ENCODE measurements at regions not wholly inside any gene's neighbourhood (a gene's known extent, or its start where the extent isn't known, plus 50 kb on each side); places are given as distances from the start of the nearest gene placed in this dataset.

DNA sequence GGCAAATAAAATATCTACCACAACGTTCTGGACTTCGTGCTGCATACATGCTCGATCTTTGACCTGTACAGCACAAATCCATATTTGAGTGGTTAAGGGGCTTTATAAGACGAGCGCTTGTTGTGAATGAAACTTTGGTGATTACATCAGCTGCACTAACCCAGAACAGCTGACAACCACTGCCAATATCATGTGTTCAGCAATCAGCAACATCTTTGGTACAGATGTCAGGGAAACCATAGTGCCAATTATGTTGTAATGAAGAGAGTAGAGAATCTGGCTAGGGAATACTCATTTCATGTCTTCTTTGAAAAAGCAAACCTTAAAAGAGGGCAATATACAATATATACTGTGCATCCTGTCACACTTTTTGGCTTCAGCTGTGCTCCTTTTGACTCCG lies 188.6 kb upstream of the NT5E start:
- TF ChIP-seq, protein P1, sequence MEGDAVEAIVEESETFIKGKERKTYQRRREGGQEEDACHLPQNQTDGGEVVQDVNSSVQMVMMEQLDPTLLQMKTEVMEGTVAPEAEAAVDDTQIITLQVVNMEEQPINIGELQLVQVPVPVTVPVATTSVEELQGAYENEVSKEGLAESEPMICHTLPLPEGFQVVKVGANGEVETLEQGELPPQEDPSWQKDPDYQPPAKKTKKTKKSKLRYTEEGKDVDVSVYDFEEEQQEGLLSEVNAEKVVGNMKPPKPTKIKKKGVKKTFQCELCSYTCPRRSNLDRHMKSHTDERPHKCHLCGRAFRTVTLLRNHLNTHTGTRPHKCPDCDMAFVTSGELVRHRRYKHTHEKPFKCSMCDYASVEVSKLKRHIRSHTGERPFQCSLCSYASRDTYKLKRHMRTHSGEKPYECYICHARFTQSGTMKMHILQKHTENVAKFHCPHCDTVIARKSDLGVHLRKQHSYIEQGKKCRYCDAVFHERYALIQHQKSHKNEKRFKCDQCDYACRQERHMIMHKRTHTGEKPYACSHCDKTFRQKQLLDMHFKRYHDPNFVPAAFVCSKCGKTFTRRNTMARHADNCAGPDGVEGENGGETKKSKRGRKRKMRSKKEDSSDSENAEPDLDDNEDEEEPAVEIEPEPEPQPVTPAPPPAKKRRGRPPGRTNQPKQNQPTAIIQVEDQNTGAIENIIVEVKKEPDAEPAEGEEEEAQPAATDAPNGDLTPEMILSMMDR (conservative IDR thresholded peaks at IDR 0.05; ENCODE audit: low read depth): no peak
- no peak overlapping the region for H3K27ac ChIP-seq
- ChIA-PET CTCF (no interaction called here), POLR2A (ENCODE audit: low non-redundant PET) (no interaction called here)
- no peak for DNase-seq (ENCODE audit: low spot score)

DNA sequence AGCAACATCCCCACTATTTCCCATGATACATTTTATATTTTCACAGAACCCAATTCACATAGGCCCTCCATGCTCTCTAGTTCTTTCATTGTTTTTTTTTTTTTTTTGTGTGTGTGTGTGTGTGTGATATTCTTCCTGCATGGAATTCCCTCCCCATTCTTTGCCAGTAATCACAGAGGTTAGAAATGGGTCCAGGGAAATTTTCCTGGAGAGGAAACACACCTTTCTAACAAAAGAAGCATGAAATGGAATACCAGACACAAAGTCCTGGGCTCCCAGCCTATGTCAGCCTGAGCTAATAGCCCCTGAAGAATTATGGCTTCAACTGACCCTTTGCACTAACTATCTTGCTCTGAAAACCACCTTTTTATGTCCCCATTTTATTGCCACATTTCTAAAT lies 194.2 kb upstream of the NT5E start:
- DNase-seq (ENCODE audit: low spot score): no peak
- no peak overlapping the region for H3K27ac ChIP-seq
- POLR2A ChIA-PET (ENCODE audit: low non-redundant PET): no interaction called here
- CTCF ChIA-PET: interaction anchor here (0.6 to 0.7 kb wide), 2 partner anchors 17 to 99 kb away, joined by 3 to 4 read pairs; no protein-coding TSS in a partner anchor
- TF ChIP-seq, protein P1 (conservative IDR thresholded peaks at IDR 0.05; ENCODE audit: low read depth): no peak

DNA sequence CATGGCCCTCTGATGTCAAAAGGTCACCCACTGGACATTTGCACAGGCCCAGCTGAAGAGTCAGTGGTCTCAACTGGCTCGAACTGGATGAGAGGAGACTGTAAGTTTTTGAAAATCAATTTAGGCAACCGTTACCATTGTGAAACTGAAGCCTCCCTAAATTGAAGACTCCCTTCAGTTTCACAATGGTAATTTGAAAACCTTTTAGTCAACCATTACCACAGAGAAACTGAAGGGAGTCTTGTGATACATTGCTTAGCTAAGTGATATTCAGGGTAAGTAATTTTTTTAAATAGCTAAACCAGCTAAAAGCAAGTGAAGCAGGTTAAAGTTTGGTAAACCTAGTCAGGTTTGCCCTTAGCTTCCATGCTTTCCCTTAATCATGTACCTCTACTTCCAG lies 197.3 kb upstream of the NT5E start:
- TF ChIP-seq, protein P1 (conservative IDR thresholded peaks at IDR 0.05; ENCODE audit: low read depth): no peak
- no peak for DNase-seq (ENCODE audit: low spot score)
- CTCF ChIA-PET: no interaction called here
- H3K27ac ChIP-seq: no peak overlapping the region
- POLR2A ChIA-PET (ENCODE audit: low non-redundant PET): no interaction called here

DNA sequence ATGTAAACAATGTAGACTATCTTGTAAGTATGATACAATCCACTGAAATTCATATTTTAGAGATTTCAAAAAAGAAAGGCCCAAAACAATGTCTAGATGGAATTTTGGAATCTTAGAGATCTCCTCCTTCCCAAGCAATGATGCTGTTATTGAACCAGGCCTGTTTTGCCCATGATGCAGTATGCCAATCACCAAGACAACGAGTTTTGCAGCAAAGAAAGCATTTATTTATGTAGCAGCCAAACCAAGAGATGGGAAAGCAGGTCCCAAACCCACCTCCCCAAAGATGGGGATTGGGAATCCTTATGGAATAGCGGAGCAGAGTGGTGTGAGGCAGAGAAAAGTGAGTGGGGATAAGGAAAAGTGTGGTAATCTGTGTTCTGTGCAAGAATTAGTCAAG lies 197.8 kb upstream of the NT5E start:
- CTCF ChIA-PET: interaction anchor here (0.7 kb wide), 1 partner anchor 72 kb away, joined by 3 read pairs; no protein-coding TSS in a partner anchor
- H3K27ac ChIP-seq: no peak overlapping the region
- TF ChIP-seq, protein P1 (conservative IDR thresholded peaks at IDR 0.05; ENCODE audit: low read depth): no peak
- no peak for DNase-seq (ENCODE audit: low spot score)
- POLR2A ChIA-PET (ENCODE audit: low non-redundant PET): no interaction called here

DNA sequence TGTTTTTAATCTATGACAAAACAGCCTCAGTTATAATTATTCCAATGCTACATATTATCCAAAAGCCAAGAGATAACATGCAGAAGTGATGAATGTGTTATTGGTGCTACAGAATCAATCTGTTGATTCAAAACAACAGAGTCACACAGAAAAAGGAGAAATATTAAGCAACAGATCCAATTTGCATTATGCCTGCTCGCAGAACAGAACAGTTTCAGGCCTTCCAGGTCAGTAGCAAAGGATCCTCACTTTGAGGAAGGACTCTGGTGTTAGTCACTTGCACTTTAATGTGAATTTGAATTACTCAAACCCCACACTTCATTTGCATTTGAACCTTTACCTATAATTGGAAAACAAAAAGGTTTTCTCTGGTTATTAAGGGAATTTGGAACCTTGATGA lies 198.6 kb upstream of the NT5E start:
- TF ChIP-seq, protein P1 (conservative IDR thresholded peaks at IDR 0.05; ENCODE audit: low read depth): no peak
- ChIA-PET POLR2A (ENCODE audit: low non-redundant PET) (no interaction called here), CTCF (no interaction called here)
- no peak overlapping the region for H3K27ac ChIP-seq
- no peak for DNase-seq (ENCODE audit: low spot score)

DNA sequence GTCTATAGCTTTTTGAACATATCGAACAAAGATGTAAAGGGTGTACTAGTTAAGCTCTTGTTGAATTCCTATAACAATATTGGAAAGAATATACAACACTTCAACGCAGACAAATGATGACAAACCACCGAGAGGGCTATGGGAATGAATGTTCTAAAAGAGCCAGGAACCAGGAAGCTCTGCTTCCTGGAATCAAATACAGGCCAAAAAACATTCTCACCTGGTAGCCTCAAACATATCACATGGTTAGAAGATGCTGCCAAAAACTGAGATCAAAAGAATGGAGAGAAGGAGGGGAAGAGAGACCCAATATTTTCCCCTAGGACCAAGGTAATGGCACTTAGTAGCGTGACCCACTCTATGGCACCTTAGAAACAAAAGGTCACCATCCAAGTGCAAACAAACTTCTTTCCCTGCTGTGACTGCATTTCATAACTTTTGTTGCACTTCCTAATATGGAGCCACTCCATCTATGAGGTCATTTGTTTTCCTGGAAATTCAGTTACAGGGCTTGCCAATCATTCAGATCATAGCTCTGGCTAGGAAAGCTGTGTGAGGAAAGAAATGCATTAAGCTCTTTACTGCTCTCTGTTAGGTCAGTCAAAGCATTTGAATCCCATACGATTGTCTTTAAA lies 199.2 kb upstream of the NT5E start:
- CTCF ChIA-PET: interaction anchor here (0.5 kb wide), 1 partner anchor 154 kb away, joined by 3 read pairs; no protein-coding TSS in a partner anchor
- POLR2A ChIA-PET (ENCODE audit: low non-redundant PET): no interaction called here
- no peak for DNase-seq (ENCODE audit: low spot score)
- TF ChIP-seq, protein P1 (conservative IDR thresholded peaks at IDR 0.05; ENCODE audit: low read depth): no peak
- no peak overlapping the region for H3K27ac ChIP-seq

Measured in RWPE1 (cell line).